ENCODE measurements at regions not wholly inside any gene's neighbourhood (a gene's known extent, or its start where the extent isn't known, plus 50 kb on each side); places are given as distances from the start of the nearest gene placed in this dataset.

DNA sequence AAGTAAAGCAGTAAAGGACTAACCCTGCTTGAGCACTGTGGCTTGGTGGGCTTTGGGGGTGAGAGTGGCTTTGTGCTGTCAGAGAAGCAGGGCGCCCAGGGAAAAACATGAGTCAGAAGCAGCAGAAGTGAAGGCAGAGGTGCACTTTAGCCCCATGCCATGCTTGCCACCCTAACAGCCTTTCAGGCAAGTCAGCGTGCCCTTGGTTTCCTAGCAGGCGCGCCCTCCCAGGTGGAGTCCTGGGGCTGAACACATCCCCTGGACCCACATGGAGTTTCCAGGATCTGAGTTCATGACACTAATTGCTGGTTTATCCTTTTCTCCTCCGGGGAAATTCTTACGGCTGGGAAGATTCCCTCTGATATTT is 106.6 kb downstream of the TLR5 start:
- intact Hi-C loops (cut with DNase I) = no loop called here
- WGBS (ENCODE audit: insufficient coverage, low coverage, low lambda C conversion rate, missing lambda C conversion rate) = 83% methylated on average over 1 of the region's 6 CpGs

DNA sequence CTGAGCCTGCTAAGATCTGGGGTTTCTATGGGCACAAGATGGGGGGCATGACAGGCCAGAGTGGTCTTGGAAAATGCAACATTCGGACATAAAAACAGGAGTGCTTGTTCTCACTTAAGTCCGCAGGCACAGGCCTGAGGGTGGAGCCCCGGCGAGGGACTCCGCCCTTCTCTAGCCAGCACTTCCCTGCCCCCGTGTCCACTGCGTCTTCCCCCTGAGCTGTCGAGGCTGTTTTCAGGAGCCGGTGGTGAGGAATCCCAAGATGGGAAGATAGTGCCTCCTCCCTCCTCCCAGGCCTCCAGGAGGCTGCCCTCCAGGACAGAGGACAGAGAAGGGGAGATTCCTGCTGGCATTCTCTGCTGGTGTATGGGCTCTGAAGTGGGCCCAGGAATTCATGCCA is 105.2 kb downstream of the TLR5 start:
- H3K4me3 ChIP-seq = no peak overlapping the region
- H3K27me3 ChIP-seq = no peaks in the 10 kb centered on the region
- H3K4me1 ChIP-seq = peaks cover 0 to 7% (median 0%) of the 10 kb centered on the region in 4 donors
- ATAC-seq (no peak), DNase-seq (no peak)
- no peak overlapping the region for H3K27ac ChIP-seq
- H3K36me3 ChIP-seq = no peaks in the 10 kb centered on the region
- TF ChIP-seq POLR2A (IDR thresholded peaks at IDR 0.05) = no peak
- TF ChIP-seq, protein P1, sequence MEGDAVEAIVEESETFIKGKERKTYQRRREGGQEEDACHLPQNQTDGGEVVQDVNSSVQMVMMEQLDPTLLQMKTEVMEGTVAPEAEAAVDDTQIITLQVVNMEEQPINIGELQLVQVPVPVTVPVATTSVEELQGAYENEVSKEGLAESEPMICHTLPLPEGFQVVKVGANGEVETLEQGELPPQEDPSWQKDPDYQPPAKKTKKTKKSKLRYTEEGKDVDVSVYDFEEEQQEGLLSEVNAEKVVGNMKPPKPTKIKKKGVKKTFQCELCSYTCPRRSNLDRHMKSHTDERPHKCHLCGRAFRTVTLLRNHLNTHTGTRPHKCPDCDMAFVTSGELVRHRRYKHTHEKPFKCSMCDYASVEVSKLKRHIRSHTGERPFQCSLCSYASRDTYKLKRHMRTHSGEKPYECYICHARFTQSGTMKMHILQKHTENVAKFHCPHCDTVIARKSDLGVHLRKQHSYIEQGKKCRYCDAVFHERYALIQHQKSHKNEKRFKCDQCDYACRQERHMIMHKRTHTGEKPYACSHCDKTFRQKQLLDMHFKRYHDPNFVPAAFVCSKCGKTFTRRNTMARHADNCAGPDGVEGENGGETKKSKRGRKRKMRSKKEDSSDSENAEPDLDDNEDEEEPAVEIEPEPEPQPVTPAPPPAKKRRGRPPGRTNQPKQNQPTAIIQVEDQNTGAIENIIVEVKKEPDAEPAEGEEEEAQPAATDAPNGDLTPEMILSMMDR (IDR thresholded peaks at IDR 0.05) = no peak
- 100% methylated on average over 2 of the region's 9 CpGs for WGBS (ENCODE audit: insufficient coverage, low coverage, low lambda C conversion rate, missing lambda C conversion rate)
- H3K9me3 ChIP-seq = no peaks in the 10 kb centered on the region
- intact Hi-C loops (cut with DNase I) = no loop called here

More for the DNA sequence above, 106.6 kb downstream of the TLR5 start:
- no peak overlapping the region for H3K27ac ChIP-seq
- no peaks in the 10 kb centered on the region for H3K27me3 ChIP-seq
- no peaks in the 10 kb centered on the region for H3K9me3 ChIP-seq
- peaks cover 0 to 7% (median 0%) of the 10 kb centered on the region in 4 donors for H3K4me1 ChIP-seq
- H3K36me3 ChIP-seq = no peaks in the 10 kb centered on the region
- DNase-seq (no peak), ATAC-seq (no peak)
- H3K4me3 ChIP-seq = no peak overlapping the region
- TF ChIP-seq, protein P1 (IDR thresholded peaks at IDR 0.05) = no peak
- TF ChIP-seq POLR2A (IDR thresholded peaks at IDR 0.05) = no peak

DNA sequence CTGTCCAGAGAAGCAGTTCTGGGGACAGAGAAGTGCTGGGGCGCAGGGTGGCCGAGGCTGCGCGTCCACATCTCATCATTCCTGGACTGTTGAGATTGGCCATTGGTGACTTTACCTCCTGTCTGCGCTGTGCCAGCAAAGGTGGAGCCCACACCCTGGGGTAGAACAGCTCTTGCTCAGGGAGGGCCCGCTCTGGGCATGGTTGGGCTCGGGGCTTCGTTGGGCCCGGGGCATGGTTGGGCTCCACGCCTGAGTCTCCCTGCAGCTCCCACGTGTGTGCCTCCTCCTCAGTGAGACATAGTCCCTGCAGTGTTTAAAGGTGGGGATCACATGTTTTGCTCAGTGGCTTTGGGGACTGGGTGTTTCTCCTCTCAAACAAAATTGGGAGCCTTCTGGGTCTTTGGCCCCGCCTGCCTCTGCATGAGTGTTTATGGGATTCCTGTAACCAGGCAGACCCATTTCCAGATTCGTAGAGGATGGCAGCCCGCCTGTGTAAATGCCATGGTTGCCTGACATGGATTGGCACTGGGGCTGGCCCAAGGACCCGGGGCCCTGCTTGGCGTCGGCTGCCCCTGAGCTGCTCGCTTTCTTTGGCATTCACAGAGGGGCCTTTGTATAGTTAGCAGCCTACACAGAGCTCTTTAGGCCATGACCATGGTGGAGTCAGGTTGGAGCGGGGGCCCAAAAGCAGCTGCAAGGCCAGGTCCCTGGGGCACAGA is 104.6 kb downstream of the TLR5 start:
- H3K27me3 ChIP-seq = no peaks in the 10 kb centered on the region
- TF ChIP-seq, protein P1 (IDR thresholded peaks at IDR 0.05) = no peak
- TF ChIP-seq POLR2A (IDR thresholded peaks at IDR 0.05) = no peak
- no peak for DNase-seq
- H3K27ac ChIP-seq = no peak overlapping the region
- intact Hi-C loops (cut with DNase I) = no loop called here
- peaks cover 0 to 7% (median 0%) of the 10 kb centered on the region in 4 donors for H3K4me1 ChIP-seq
- H3K4me3 ChIP-seq = no peak overlapping the region
- H3K36me3 ChIP-seq = no peaks in the 10 kb centered on the region
- no CpG with 5 or more reads among the region's 19 CpGs for WGBS (ENCODE audit: insufficient coverage, low coverage, low lambda C conversion rate, missing lambda C conversion rate)
- ATAC-seq = no peak
- no peaks in the 10 kb centered on the region for H3K9me3 ChIP-seq

DNA sequence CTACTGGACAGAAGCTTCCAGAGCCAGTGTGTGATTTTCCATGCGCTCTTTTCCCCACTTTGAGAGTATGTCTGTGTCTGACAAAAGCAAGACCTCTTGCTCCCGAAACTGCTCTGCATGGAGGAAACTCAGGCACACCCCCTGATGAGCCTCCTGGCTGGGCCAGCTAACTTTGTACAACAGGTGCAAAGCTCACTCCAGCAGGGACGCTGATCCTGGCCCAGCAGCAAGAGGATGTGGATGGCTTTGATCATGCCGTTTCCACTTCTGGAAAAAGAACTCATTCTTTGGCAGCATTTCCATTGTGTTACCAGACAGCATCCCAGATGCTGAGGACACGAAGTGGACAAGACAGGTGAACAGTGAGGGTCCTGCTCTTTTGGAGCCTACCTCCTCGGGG is 103.1 kb downstream of the TLR5 start:
- intact Hi-C loops (cut with DNase I) = no loop called here
- DNase-seq = peak in 2 of 3 donors; percentile 61 to 77
- WGBS (ENCODE audit: insufficient coverage, low coverage, low lambda C conversion rate, missing lambda C conversion rate) = 38% methylated on average over 3 of the region's 6 CpGs
- peak; percentile 77 to 96 (median 87) for ATAC-seq
- no peak overlapping the region for H3K4me3 ChIP-seq
- no peaks in the 10 kb centered on the region for H3K36me3 ChIP-seq
- H3K4me1 ChIP-seq = peaks cover 0 to 7% (median 0%) of the 10 kb centered on the region in 4 donors
- H3K27me3 ChIP-seq = no peaks in the 10 kb centered on the region
- H3K9me3 ChIP-seq = no peaks in the 10 kb centered on the region
- TF ChIP-seq POLR2A (IDR thresholded peaks at IDR 0.05) = no peak
- TF ChIP-seq, protein P1 (IDR thresholded peaks at IDR 0.05) = no peak
- H3K27ac ChIP-seq = peak overlapping the region in 1 of 3 donors; percentile 27

All from right lobe of liver (tissue), 6 donors.